IPS DF 19.7 (cell line): ENCODE measurements at regions not wholly inside any gene's neighbourhood (a gene's known extent, or its start where the extent isn't known, plus 50 kb on each side); places are given as distances from the start of the nearest gene placed in this dataset.
"Not testable (repeated sequence)": the region's sequence is repeated elsewhere in the genome, so short reads cannot be mapped to it uniquely, and the experiment has no call there.

Experiments
- DNase-seq: peaks from one replicate; pipeline ENCODE4 v3.0.0-alpha.2; 2013; ENCODE audit warnings: low read depth, low spot score

GRCh38 chr6:816510-817084 lies 123.7 kb upstream of the EXOC2 start:
- no peak for DNase-seq

GRCh38 chr6:815348-815738 lies 122.4 kb upstream of the EXOC2 start:
- no peak for DNase-seq

GRCh38 chr6:814378-815347 lies 121.7 kb upstream of the EXOC2 start:
- no peak for DNase-seq

GRCh38 chr6:811831-812230 lies 118.9 kb upstream of the EXOC2 start:
- DNase-seq = no peak

- DNase-seq = no peak
Measured at GRCh38 chr6:811191-811590, 118.3 kb upstream of the EXOC2 start.

GRCh38 chr6:804771-805170 lies 111.8 kb upstream of the EXOC2 start:
- DNase-seq = no peak

- DNase-seq = no peak
Measured at GRCh38 chr6:804317-804716, 111.4 kb upstream of the EXOC2 start.

- no peak for DNase-seq
Measured at GRCh38 chr6:803191-803977, 110.4 kb upstream of the EXOC2 start.

GRCh38 chr6:802701-803100 lies 109.8 kb upstream of the EXOC2 start:
- no peak for DNase-seq

GRCh38 chr6:802223-802622 lies 109.3 kb upstream of the EXOC2 start:
- not testable (repeated sequence) for DNase-seq

GRCh38 chr6:799769-800168 lies 106.8 kb upstream of the EXOC2 start:
- no peak for DNase-seq

- peak; percentile 5 for DNase-seq
Measured at GRCh38 chr6:797479-798077, 104.6 kb upstream of the EXOC2 start.

- DNase-seq = no peak
Measured at GRCh38 chr6:795046-795685, 102.2 kb upstream of the EXOC2 start.

- no peak for DNase-seq
Measured at GRCh38 chr6:793261-793660, 100.3 kb upstream of the EXOC2 start.

- DNase-seq = no peak
Measured at GRCh38 chr6:792662-793061, 99.7 kb upstream of the EXOC2 start.

GRCh38 chr6:788058-788457 lies 95.1 kb upstream of the EXOC2 start:
- DNase-seq = no peak

GRCh38 chr6:786946-787763 lies 94.2 kb upstream of the EXOC2 start:
- DNase-seq = no peak

GRCh38 chr6:783966-784735 lies 91.2 kb upstream of the EXOC2 start:
- DNase-seq = no peak

- DNase-seq = no peak
Measured at GRCh38 chr6:782141-782540, 89.2 kb upstream of the EXOC2 start.
